ENCODE measurements at regions not wholly inside any gene's neighbourhood (a gene's known extent, or its start where the extent isn't known, plus 50 kb on each side); places are given as distances from the start of the nearest gene placed in this dataset.

DNA sequence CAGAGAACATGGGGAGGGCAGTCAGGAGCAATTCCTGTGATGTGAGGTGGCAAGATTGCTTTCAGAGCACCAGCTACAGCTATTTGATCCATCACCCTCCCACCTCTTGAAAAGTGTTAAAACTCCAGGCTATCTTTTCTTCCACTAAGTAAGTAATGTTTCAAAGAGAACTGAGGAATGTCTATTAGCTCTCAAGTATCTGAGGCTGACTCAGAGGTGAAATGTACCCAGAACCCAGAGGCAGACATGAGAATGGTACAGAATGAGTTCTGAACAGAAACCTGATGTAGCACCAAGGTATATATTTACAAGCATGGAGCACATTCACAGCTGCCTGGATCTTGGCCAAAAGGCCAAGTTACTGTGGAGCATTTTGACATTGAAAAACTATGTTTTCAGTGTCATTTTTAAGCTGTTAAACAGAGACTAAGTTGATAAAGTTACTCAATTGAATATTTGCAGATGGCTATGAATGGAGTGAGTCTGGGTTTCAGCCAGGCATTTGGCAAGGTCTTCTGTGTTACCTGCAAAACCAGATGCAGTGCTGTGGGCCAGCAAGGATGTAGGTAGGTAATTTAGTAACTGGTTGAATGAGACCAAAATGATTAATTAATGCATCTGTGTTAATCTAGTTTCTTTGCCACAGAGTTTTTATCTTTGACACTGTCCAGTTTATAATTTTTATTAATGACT is 227.7 kb upstream of the CD96 start:
- DNase-seq, result peak; percentile 39

DNA sequence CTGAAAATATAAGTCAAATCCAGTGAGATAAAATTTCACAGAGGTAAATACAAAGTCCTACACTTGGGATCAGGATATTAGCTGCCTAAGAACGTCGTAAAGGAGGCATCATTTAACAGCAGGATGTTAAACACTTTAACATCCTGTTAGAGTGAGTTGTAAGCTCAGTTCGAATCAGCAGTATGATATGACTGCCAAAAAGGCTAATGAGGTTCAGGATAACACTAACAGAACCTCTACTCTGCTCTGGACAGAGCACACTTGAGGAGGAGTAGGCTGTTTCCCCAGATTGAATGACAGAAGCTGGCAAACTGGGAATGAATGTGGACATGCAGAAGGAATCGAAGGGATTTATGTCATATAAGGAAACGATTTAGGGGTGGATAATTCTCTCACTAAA is 227.1 kb upstream of the CD96 start:
- peak; percentile 52 for DNase-seq

DNA sequence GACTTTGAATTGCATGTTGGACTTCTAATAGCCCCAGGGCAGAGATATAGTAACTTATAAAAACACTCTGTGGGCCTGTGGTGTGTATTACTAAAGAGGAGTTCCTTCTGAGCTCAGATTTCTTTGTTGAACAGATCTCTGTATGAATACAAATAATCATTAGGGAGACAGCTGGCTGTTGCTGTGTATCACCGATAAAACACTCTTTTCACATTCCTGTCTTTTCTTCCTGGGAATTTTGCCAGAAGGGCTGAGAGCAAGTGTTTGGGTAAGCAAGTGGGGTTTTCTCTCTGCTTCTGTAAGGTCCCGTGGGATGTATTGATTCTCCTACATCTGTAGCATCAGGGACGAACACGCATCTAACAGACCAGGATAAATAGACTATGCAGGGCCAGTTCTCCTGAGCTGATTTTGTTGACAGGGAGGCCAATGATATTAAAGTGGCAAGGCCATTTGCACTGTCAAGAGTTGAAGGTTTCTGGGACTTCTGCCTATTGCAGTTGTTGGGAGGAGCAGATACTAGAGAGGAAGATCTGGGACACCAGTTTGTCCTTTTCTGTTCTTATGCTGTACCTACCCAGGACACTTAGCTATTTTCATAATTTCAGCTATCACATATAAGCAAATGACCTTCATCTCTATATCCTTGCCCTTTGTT is 225.9 kb upstream of the CD96 start:
- peak; percentile 75 for DNase-seq

DNA sequence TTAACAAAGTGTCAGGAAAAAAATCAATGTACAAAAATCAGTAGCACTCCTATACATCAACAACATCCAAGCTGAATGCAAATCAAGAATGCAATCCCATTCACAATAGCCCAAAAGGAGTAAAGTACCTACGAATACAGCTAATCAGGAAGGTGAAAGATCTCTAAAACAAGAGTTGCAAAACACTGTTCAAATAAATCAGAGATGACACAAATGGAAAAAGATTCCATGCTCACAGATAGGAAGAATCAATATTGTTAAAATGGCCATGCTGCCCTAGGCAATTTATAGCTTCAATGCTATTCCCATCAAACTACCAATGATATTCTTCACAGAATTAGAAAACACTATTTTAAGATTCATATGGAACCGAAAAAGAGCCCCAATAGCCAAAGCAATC is 223.7 kb upstream of the CD96 start:
- no peak for DNase-seq

DNA sequence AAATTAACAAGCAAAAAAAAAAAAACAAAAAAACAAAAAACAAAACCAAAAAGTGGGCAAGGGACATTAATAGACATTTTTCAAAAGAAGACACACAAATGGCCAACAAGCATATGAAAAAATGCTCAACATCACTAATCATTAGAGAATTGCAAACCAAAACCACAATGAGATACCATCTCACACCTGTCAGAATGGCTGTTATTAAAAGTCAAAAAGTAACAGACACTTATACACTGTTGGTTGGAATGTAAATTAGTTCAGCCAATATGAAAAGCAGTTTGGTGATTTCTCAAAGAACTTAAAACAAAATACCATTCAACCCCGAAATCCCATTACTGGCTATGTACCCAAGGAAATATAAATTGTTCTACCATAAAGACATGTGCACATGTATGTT is 222.4 kb upstream of the CD96 start:
- no peak for DNase-seq

GRCh38 chr3:111321786-111322185 is 220.2 kb upstream of the CD96 start:
- peak; percentile 54 for DNase-seq

DNA sequence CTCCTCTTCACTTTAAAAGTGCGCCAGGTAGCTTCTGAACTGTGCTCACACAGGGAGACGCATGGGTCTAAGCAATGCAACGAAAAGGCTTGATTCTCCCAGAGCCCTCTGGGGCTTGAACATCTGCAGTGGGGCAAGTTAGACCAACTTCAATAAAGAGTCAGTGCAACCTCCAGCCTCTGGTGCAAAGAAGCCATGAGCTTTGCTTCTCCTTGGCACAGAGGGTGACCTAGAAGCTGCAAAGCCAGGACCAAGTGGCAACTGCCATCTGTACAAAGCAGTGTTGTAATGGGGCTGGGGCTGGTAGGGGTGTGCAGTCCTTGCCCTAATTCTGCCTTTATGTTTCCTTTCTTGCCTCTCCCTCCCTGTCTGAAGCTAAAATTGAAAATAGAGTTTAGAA is 219.0 kb upstream of the CD96 start:
- DNase-seq, result no peak

- DNase-seq, result no peak
Observed at GRCh38 chr3:111324151-111324550, 217.8 kb upstream of the CD96 start.

DNA sequence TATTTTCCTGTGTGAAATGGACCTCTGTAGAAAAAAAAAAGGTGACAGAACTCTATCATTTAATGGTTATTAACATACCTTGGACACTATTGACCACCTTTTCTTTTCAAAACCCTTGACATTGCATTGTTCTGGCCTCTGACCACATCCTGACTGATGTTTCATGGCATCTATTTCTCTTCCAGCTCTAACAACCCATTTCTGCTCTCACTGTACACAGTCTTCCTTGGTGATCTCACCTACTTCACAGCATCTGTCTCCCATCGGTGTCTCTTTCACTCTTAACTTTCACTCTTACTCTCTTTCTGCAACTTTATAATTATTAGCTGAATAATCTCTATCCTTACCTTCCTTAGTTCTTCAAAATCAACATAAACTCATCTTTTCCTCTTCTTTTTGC is 217.4 kb upstream of the CD96 start:
- no peak for DNase-seq

- no peak for DNase-seq
Observed at GRCh38 chr3:111325160-111325718, 216.8 kb upstream of the CD96 start.

GRCh38 chr3:111326144-111326995 is 215.6 kb upstream of the CD96 start:
- DNase-seq, result no peak

GRCh38 chr3:111331306-111331705 is 210.7 kb upstream of the CD96 start:
- DNase-seq, result no peak

- DNase-seq, result no peak
Observed at GRCh38 chr3:111331912-111332311, 210.1 kb upstream of the CD96 start.

DNA sequence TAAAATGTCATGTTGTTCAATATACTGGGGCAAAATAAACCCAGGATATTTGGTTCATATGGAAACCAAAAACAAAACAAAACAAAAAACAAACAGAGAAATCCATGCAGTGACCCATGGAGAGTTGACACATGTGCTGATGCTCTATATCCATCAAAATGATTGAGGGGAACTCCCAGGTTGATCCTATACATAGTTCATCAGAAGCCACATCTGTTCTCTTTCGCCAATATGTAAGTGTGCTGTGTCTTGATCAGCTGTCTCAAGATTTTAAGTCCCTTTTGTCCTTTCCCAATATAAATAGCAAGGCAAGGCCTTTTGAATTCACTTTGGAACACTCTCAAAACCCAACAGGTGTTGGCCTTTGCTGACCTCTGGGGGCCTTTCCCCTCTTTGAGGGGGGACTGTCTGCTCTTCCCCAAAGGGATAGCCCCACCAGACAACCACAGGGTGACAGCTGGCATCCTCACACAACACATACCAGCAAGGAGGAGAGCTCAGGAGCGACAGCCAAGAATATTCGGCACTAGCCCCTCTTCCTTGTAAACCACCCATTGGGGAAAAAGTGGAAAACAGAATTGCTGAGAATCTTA is 209.4 kb upstream of the CD96 start:
- DNase-seq, result peak; percentile 79

- DNase-seq, result no peak
Observed at GRCh38 chr3:111333642-111334041, 208.4 kb upstream of the CD96 start.

DNA sequence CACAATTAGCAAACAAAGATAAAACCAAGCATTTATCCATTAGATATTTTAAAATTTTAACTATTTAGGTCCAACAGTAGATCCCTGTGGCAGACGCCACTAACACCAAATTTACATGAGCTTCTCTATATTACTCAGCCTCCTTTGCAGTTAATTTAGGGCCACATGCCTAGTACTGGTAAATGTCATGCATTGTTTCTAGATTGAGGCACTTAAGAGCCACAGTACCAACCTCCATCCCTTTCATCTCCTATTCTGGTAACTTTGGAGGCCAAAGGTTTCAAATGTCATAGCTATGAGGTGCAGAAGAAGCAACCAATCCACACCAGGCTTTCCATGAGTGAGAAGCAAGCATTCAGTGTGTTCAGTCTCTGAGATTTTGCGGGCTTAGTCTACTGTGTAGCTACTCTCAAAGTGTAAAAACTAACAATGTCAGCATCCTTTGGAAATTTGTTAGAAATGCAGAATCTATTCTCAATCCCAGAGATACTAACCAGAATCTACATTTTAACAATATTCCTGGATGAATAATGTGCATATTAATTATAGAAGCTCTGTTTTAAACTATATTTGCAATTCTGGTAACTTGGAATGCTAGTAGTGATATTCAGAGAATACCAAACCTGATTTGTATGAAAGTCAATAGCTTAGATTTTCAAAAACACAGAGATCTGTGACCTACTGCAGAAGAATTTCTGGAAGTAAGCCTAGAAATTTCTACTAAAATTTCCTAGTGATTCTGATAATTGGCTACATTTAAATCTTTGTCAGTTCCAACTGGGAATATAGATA is 206.3 kb upstream of the CD96 start:
- DNase-seq, result no peak

DNA sequence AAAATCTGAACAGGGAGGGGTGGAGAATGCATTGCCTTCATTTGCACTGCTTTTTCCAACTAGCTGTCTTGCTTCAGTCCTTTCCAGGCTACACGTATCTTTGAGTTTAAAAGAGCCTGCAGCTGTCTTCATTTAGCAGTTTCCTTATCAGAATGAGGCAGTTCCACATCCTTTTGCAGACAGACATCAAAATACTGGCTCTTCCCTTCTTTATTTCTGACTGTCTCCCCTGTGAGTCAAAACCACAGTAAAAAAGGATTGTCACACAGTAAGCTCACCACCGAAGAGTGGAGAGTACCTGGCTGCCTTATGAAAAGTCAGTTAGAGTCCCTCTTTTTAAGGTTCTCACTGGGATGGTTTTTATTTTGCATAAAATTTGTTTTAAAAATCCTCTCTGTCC is 205.5 kb upstream of the CD96 start:
- no peak for DNase-seq

DNA sequence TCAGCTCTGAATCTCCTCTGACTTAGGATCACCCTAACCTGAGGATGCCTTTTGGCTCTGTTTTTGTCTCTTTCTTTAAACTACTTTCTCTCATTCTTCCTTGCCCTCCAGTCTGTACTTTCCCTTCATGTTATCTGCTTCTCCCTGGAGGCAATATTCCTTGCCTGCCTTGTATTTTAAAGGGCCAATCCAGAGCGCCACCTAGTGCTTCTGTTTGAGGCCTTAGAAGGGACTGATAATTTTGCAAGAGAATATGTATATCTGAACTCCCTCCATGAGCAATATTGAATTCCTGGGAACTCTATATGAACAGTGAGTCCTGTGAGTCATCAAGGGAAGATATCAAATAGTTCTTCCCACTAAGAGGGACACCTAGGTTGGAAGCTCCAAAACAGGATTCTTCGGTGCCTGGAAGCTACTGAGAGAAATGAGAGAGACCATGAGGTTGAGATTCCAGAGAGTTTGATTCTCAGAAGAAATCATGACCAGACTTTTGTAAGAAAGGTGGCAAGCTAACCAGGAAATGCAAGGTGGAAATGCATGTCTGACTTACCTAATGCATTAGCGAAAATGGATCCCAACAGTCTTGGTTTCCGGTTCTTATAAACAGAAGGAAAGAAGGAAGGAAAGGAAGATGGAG is 203.8 kb upstream of the CD96 start:
- peak; percentile 74 for DNase-seq

DNA sequence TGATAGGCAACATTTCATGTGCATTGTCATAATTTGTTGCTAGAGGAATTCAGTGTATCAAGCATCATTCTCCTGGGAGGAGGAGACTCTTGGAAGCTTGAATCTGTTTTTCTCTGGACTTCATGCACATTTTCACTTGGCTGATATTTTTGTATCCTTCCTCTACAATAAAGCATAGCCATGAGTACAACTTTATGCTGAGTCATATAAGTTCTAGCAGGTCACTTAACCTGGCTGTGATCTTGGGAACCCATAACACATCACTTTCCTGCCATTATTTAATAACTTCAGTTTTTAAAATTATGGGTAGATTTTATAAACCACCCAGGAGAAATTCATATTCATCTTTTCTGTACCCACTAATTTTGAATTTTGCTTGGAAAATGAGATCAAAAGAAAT is 203.0 kb upstream of the CD96 start:
- DNase-seq, result no peak

- DNase-seq, result peak; percentile 29
Observed at GRCh38 chr3:111351334-111351733, 190.7 kb upstream of the CD96 start.

DNA sequence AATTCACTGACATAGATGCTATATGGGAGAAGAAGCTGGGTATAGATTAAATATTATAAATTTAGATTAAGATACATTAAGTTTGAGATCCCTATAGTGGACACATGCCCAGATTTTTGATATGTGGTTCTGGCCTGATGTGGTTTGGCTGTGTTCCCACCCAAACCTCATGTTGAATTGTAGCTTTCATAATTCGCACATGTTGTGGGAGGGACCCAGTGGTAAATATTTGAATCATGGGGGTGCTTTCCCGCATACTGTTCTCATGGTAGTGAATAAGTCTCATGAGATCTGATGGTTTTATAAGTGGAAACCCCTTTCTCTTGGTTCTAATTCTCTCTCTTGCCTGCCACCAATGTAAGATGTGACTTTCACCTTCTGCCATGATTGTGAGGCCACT is 189.4 kb upstream of the CD96 start:
- no peak for DNase-seq
